Neuronal stem cell (in vitro differentiated cells): ENCODE measurements at regions not wholly inside any gene's neighbourhood (a gene's known extent, or its start where the extent isn't known, plus 50 kb on each side); places are given as distances from the start of the nearest gene placed in this dataset.
"Not testable (repeated sequence)": the region's sequence is repeated elsewhere in the genome, so short reads cannot be mapped to it uniquely, and the experiment has no call there.

Source experiments
- DNase-seq: peaks from one replicate; pipeline ENCODE4 v3.0.0-alpha.2; 2013; ENCODE audit warnings: low spot score
- H2AFZ ChIP-seq: one replicate; pipeline ENCODE4 v1.6.1; 2013; ENCODE audit warnings: mild to moderate bottlenecking, low read length, inconsistent platforms
- H2AK5ac ChIP-seq: 2 replicates; pipeline ENCODE4 v1.6.1; 2013; ENCODE audit warnings: low read depth, mild to moderate bottlenecking, inconsistent platforms, low read length, moderate library complexity, mixed read lengths
- H2BK120ac ChIP-seq: 2 replicates; pipeline ENCODE4 v1.6.1; 2013; ENCODE audit warnings: low read depth, mild to moderate bottlenecking, inconsistent platforms, low read length, moderate library complexity, mixed read lengths
- H2BK12ac ChIP-seq: one replicate; pipeline ENCODE4 v1.6.1; 2013; ENCODE audit warnings: low read length, inconsistent platforms
- H2BK15ac ChIP-seq: 2 replicates; pipeline ENCODE4 v1.6.1; 2013; ENCODE audit warnings: mild to moderate bottlenecking, low read length, inconsistent platforms, mixed read lengths
- H2BK5ac ChIP-seq: one replicate; pipeline ENCODE4 v1.6.1; 2013; ENCODE audit warnings: inconsistent platforms, mild to moderate bottlenecking, low read length, moderate library complexity
- H3K14ac ChIP-seq: one replicate; pipeline ENCODE4 v1.6.1; 2013; ENCODE audit warnings: low read length, inconsistent platforms
- H3K18ac ChIP-seq: 2 replicates; pipeline ENCODE4 v1.6.1; 2013; ENCODE audit warnings: low read length, inconsistent platforms
- H3K23ac ChIP-seq: 2 replicates; pipeline ENCODE4 v1.6.1; 2013; ENCODE audit warnings: low read depth, mild to moderate bottlenecking, mixed read lengths, low read length, inconsistent platforms; ENCODE audit not compliant: poor library complexity
- H3K27ac ChIP-seq: replicated peaks from 3 replicates; pipeline ENCODE4 v1.5.1; 2013; ENCODE audit warnings: low read length, inconsistent platforms
- H3K27me3 ChIP-seq, 3 experiments: 2 replicates each; pipeline ENCODE4 v1.6.1; 2013; ENCODE audit warnings: low read length in 3 of 3, mild to moderate bottlenecking in 2 of 3, inconsistent platforms in 1 of 3, low read depth in 1 of 3, mixed read lengths in 1 of 3, moderate library complexity in 1 of 3; ENCODE audit not compliant: control insufficient read depth in 3 of 3, insufficient read depth in 3 of 3
- H3K36me3 ChIP-seq, 2 donors: replicated peaks in 1 of 2; 2 replicates each; pipeline ENCODE4 v1.6.1; 2013; ENCODE audit warnings: low read length in 2 of 2; ENCODE audit not compliant: control insufficient read depth in 2 of 2, insufficient read depth in 2 of 2
- H3K4ac ChIP-seq: 2 replicates; pipeline ENCODE4 v1.6.1; 2013; ENCODE audit warnings: inconsistent platforms, mild to moderate bottlenecking, low read length, moderate library complexity
- H3K4me1 ChIP-seq, 2 donors: 1 replicate in 1 of 2; 2 replicates in 1 of 2; pipeline ENCODE4 v1.6.1; 2013; ENCODE audit warnings: low read length in 2 of 2, low read depth in 1 of 2; ENCODE audit not compliant: control insufficient read depth in 2 of 2, insufficient read depth in 1 of 2
- H3K4me2 ChIP-seq: one replicate; pipeline ENCODE4 v1.6.1; 2013; ENCODE audit warnings: mild to moderate bottlenecking, low read length, inconsistent platforms; ENCODE audit not compliant: insufficient read depth, poor library complexity, severe bottlenecking
- H3K4me3 ChIP-seq, 2 donors: 2 replicates each; pipeline ENCODE4 v1.5.1; 2013; ENCODE audit warnings: low read length in 2 of 2, mild to moderate bottlenecking in 2 of 2, inconsistent platforms in 1 of 2, moderate library complexity in 1 of 2
- H3K79me1 ChIP-seq: one replicate; pipeline ENCODE4 v1.6.1; 2013; ENCODE audit warnings: low read depth, mild to moderate bottlenecking, inconsistent platforms, low read length, moderate library complexity
- H3K9ac ChIP-seq: one replicate; pipeline ENCODE4 v1.6.1; 2013; ENCODE audit warnings: mild to moderate bottlenecking, low read depth, low read length, inconsistent platforms; ENCODE audit not compliant: poor library complexity
- H3K9me3 ChIP-seq, 2 donors: replicated peaks in 1 of 2; 2 replicates each; pipeline versions ENCODE3 to v1.6.1; 2013; ENCODE audit warnings: low read length in 2 of 2, mild to moderate bottlenecking in 2 of 2, inconsistent platforms in 1 of 2, low read depth in 1 of 2, mixed read lengths in 1 of 2, moderate library complexity in 1 of 2; ENCODE audit not compliant: control insufficient read depth in 2 of 2, insufficient read depth in 1 of 2
- H4K8ac ChIP-seq: one replicate; pipeline ENCODE4 v1.6.1; 2013; ENCODE audit warnings: low read depth, mild to moderate bottlenecking, inconsistent platforms, low read length, moderate library complexity
- H4K91ac ChIP-seq: one replicate; pipeline ENCODE4 v1.6.1; 2013; ENCODE audit warnings: low read length, low read depth, mild to moderate bottlenecking, inconsistent platforms; ENCODE audit not compliant: poor library complexity
- WGBS, 2 donors: extraction: QIAGEN DNeasy Blood & Tissue Kit; methylation state at CpG; one replicate each; pipeline ENCODE4 v1.1.7; 2013; ENCODE audit warnings: missing lambda C conversion rate in 2 of 2, mixed read lengths in 1 of 2; ENCODE audit not compliant: insufficient read length in 2 of 2, insufficient replicate concordance in 1 of 2; ENCODE audit errors: extremely low coverage in 2 of 2; 5-methylcytosine and 5-hydroxymethylcytosine counted together

- no CpG with 5 or more reads among the region's 1 CpG for WGBS, 2 donors
- Histone ChIP-seq H4K8ac (no peak overlapping the region), H4K91ac (no peak overlapping the region), H3K9ac (no peak overlapping the region), H3K4me3 (no peak overlapping the region), H2BK15ac (no peak overlapping the region), H2BK120ac (no peak overlapping the region), H3K14ac (no peak overlapping the region), H3K9me3 (no peaks in the 10 kb centered on the region), H2AFZ (no peak overlapping the region), H3K36me3 (no peaks in the 10 kb centered on the region), H3K23ac (no peak overlapping the region), H3K4me1 (no peaks in the 10 kb centered on the region), H3K27ac (no peak overlapping the region), H3K27me3 (no peaks in the 10 kb centered on the region), H2BK12ac (no peak overlapping the region), H3K4me2 (no peak overlapping the region), H3K79me1 (no peaks in the 10 kb centered on the region), H2AK5ac (no peak overlapping the region), H3K18ac (no peak overlapping the region), H2BK5ac (no peak overlapping the region), H3K4ac (no peak overlapping the region)
- no peak for DNase-seq
These were observed 602.8 kb downstream of the KCNT2 start for GRCh38 chr1:196005426-196005825.

GRCh38 chr1:196004388-196004787 lies 603.9 kb downstream of the KCNT2 start:
- H3K14ac ChIP-seq, H2BK5ac ChIP-seq, H4K8ac ChIP-seq, H2BK120ac ChIP-seq, H3K9ac ChIP-seq, H3K4ac ChIP-seq, H2BK15ac ChIP-seq, H3K79me1 ChIP-seq, H3K23ac ChIP-seq, H3K4me3 ChIP-seq, H3K4me2 ChIP-seq, H2AK5ac ChIP-seq, H2AFZ ChIP-seq, H2BK12ac ChIP-seq, H3K27ac ChIP-seq, H4K91ac ChIP-seq, H3K4me1 ChIP-seq, H3K27me3 ChIP-seq, H3K9me3 ChIP-seq, H3K18ac ChIP-seq, DNase-seq, H3K36me3 ChIP-seq: not testable (repeated sequence)
- WGBS, 2 donors: no CpG with 5 or more reads among the region's 5 CpGs

GRCh38 chr1:196002906-196003305 lies 605.3 kb downstream of the KCNT2 start:
- Histone ChIP-seq H3K27ac (no peak overlapping the region), H3K27me3 (no peaks in the 10 kb centered on the region)
- no peak for DNase-seq

GRCh38 chr1:196002296-196002695 lies 605.9 kb downstream of the KCNT2 start:
- H3K18ac ChIP-seq, H2BK120ac ChIP-seq, H3K27me3 ChIP-seq, H3K14ac ChIP-seq, H3K27ac ChIP-seq, H3K9ac ChIP-seq, H3K4me2 ChIP-seq, H4K91ac ChIP-seq, DNase-seq, H3K23ac ChIP-seq, H3K9me3 ChIP-seq, H3K36me3 ChIP-seq, H3K4me3 ChIP-seq, H3K4ac ChIP-seq, H2BK12ac ChIP-seq, H3K79me1 ChIP-seq, H2AFZ ChIP-seq, H2AK5ac ChIP-seq, H2BK15ac ChIP-seq, H3K4me1 ChIP-seq, H2BK5ac ChIP-seq, H4K8ac ChIP-seq: not testable (repeated sequence)
- no CpG with 5 or more reads among the region's 4 CpGs for WGBS, 2 donors

More at GRCh38 chr1:196002906-196003305, 605.3 kb downstream of the KCNT2 start:
- Histone ChIP-seq H3K4ac (no peak overlapping the region), H3K4me1 (no peaks in the 10 kb centered on the region), H2AK5ac (no peak overlapping the region), H2AFZ (no peak overlapping the region), H3K4me3 (no peak overlapping the region), H2BK12ac (no peak overlapping the region), H3K18ac (no peak overlapping the region), H2BK5ac (no peak overlapping the region), H2BK15ac (no peak overlapping the region), H3K9ac (no peak overlapping the region), H3K9me3 (peaks cover 0 to 1% of the 10 kb centered on the region in 2 donors), H3K23ac (no peak overlapping the region), H3K36me3 (no peaks in the 10 kb centered on the region), H2BK120ac (no peak overlapping the region), H3K79me1 (no peaks in the 10 kb centered on the region), H4K8ac (no peak overlapping the region), H3K4me2 (no peak overlapping the region), H3K14ac (no peak overlapping the region), H4K91ac (no peak overlapping the region)
- WGBS, 2 donors: no CpG with 5 or more reads among the region's 3 CpGs
